ENCODE measurements at regions not wholly inside any gene's neighbourhood (a gene's known extent, or its start where the extent isn't known, plus 50 kb on each side); places are given as distances from the start of the nearest gene placed in this dataset.

GRCh38 chr20:11752336-11752735 is 165.4 kb upstream of the BTBD3 start:
- H3K36me3 ChIP-seq = no peaks in the 10 kb centered on the region

GRCh38 chr20:11753155-11753554 is 164.5 kb upstream of the BTBD3 start:
- Histone ChIP-seq H3K36me3 (no peaks in the 10 kb centered on the region), H3K9me3 (no peaks in the 10 kb centered on the region), H3K27me3 (no peaks in the 10 kb centered on the region), H3K4me3 (ENCODE audit: low read depth in 1 of 2, low read length in 1 of 2) (no peak overlapping the region), H3K4me1 (ENCODE audit: control insufficient read depth in 1 of 2, insufficient read depth in 1 of 2, low read depth in 1 of 2, low read length in 1 of 2) (no peaks in the 10 kb centered on the region), H3K27ac (no peak overlapping the region)
- TF ChIP-seq CTCF (IDR thresholded peaks at IDR 0.05) = no peak

More at GRCh38 chr20:11752336-11752735, 165.4 kb upstream of the BTBD3 start:
- no peak for TF ChIP-seq CTCF (IDR thresholded peaks at IDR 0.05)
- H3K4me3 ChIP-seq (ENCODE audit: low read depth in 1 of 2, low read length in 1 of 2) = no peak overlapping the region
- no peaks in the 10 kb centered on the region for H3K4me1 ChIP-seq (ENCODE audit: control insufficient read depth in 1 of 2, insufficient read depth in 1 of 2, low read depth in 1 of 2, low read length in 1 of 2)
- H3K9me3 ChIP-seq = no peaks in the 10 kb centered on the region
- no peak overlapping the region for H3K27ac ChIP-seq
- no peaks in the 10 kb centered on the region for H3K27me3 ChIP-seq

- Histone ChIP-seq H3K27ac (no peak overlapping the region), H3K4me3 (ENCODE audit: low read depth in 1 of 2, low read length in 1 of 2) (no peak overlapping the region), H3K4me1 (ENCODE audit: control insufficient read depth in 1 of 2, insufficient read depth in 1 of 2, low read depth in 1 of 2, low read length in 1 of 2) (no peaks in the 10 kb centered on the region), H3K36me3 (no peaks in the 10 kb centered on the region), H3K27me3 (no peaks in the 10 kb centered on the region), H3K9me3 (no peaks in the 10 kb centered on the region)
- TF ChIP-seq CTCF (IDR thresholded peaks at IDR 0.05) = no peak
Measured at GRCh38 chr20:11754451-11754850, 163.2 kb upstream of the BTBD3 start.

- Histone ChIP-seq H3K4me3 (ENCODE audit: low read depth in 1 of 2, low read length in 1 of 2) (no peak overlapping the region), H3K36me3 (no peaks in the 10 kb centered on the region), H3K27ac (no peak overlapping the region), H3K27me3 (no peaks in the 10 kb centered on the region), H3K4me1 (ENCODE audit: control insufficient read depth in 1 of 2, insufficient read depth in 1 of 2, low read depth in 1 of 2, low read length in 1 of 2) (no peaks in the 10 kb centered on the region), H3K9me3 (no peaks in the 10 kb centered on the region)
- no peak for TF ChIP-seq CTCF (IDR thresholded peaks at IDR 0.05)
Measured at GRCh38 chr20:11755071-11755841, 162.4 kb upstream of the BTBD3 start.

GRCh38 chr20:11761497-11761896 is 156.2 kb upstream of the BTBD3 start:
- no peak for TF ChIP-seq CTCF (IDR thresholded peaks at IDR 0.05)
- no peak overlapping the region for H3K4me3 ChIP-seq (ENCODE audit: low read depth in 1 of 2, low read length in 1 of 2)

More at GRCh38 chr20:11761497-11761896, 156.2 kb upstream of the BTBD3 start:
- H3K27me3 ChIP-seq = no peaks in the 10 kb centered on the region
- no peak overlapping the region for H3K27ac ChIP-seq
- no peaks in the 10 kb centered on the region for H3K9me3 ChIP-seq
- H3K4me1 ChIP-seq (ENCODE audit: control insufficient read depth in 1 of 2, insufficient read depth in 1 of 2, low read depth in 1 of 2, low read length in 1 of 2) = no peaks in the 10 kb centered on the region
- H3K36me3 ChIP-seq = no peaks in the 10 kb centered on the region
